Esophagus squamous epithelium (tissue), 5 donors: ENCODE measurements at regions not wholly inside any gene's neighbourhood (a gene's known extent, or its start where the extent isn't known, plus 50 kb on each side); places are given as distances from the start of the nearest gene placed in this dataset.

Experiments used
- DNase-seq: peaks from one replicate; lab custom pipeline; 2025; lab: John Stamatoyannopoulos, UW
- H3K27ac ChIP-seq, 4 donors: fragments of 200-600 bp; sonication (generic); one replicate each; pipeline ENCODE4 v1.5.1; 2016 to 2019; ENCODE audit warnings: mild to moderate bottlenecking in 1 of 4
- H3K27me3 ChIP-seq, 4 donors: fragments of 200-600 bp; sonication (generic); 1 replicate in 3 of 4; 2 replicates in 1 of 4; pipeline versions ENCODE4 v1.5.1 to v1.6.0; 2017 to 2021; ENCODE audit warnings: antibody characterized with exemption in 1 of 4
- H3K36me3 ChIP-seq, 3 donors: fragments of 200-600 bp; sonication (generic); one replicate each; pipeline ENCODE4 v1.5.1; 2016 to 2019
- H3K4me1 ChIP-seq, 3 donors: fragments of 200-600 bp; sonication (generic); one replicate each; pipeline ENCODE4 v1.5.1; 2017 to 2019
- H3K4me3 ChIP-seq, 4 donors: fragments of 200-600 bp; sonication (generic); 1 replicate in 3 of 4; 2 replicates in 1 of 4; pipeline ENCODE4 v1.5.1; 2016 to 2019; ENCODE audit warnings: mild to moderate bottlenecking in 2 of 4, moderate library complexity in 1 of 4
- H3K9me3 ChIP-seq, 3 donors: fragments of 200-600 bp; sonication (generic); one replicate each; pipeline ENCODE4 v1.5.1; 2016 to 2019
- CTCF ChIP-seq, 6 experiments: fragments of 450-650 bp in 4 of 6; fragments of 200-600 bp in 2 of 6; sonication (generic) in 2 of 6; IDR thresholded peaks; one replicate each; pipeline ENCODE4 v1.5.1; 2016 to 2019; ENCODE audit warnings: antibody characterized with exemption in 6 of 6, mild to moderate bottlenecking in 4 of 6, moderate library complexity in 4 of 6
- POLR2A ChIP-seq, 4 donors: fragments of 450-650 bp; IDR thresholded peaks; one replicate each; pipeline ENCODE4 v1.6.1; 2017; ENCODE audit warnings: antibody characterized with exemption in 4 of 4, mild to moderate bottlenecking in 4 of 4, moderate library complexity in 3 of 4
- WGBS, 2 donors: methylation state at CpG; one replicate each; pipeline ENCODE4 v1.1.5; 2018; 5-methylcytosine and 5-hydroxymethylcytosine counted together
- intact Hi-C: fragments of 100-400 bp; cut with DNase I; formaldehyde crosslinking; loops from one replicate; pipeline ENCODE4 v1.15.0; 2022
- donor health status: DM: yes; HTN: yes; CAD: no.

GRCh38 chr5:166499447-166500240 is 1791.8 kb upstream of the WWC1 start:
- 54 to 65% methylated on average over 3 of the region's 3 CpGs for WGBS, 2 donors
- H3K4me3 ChIP-seq, result no peak overlapping the region
- no peaks in the 10 kb centered on the region for H3K27me3 ChIP-seq
- no peaks in the 10 kb centered on the region for H3K4me1 ChIP-seq
- H3K9me3 ChIP-seq, result no peaks in the 10 kb centered on the region
- DNase-seq, result no peak
- no peaks in the 10 kb centered on the region for H3K36me3 ChIP-seq
- H3K27ac ChIP-seq, result no peak overlapping the region
- TF ChIP-seq POLR2A (IDR thresholded peaks at IDR 0.05), result no peak
- intact Hi-C loops, result no loop called here

GRCh38 chr5:166503506-166503905 is 1787.9 kb upstream of the WWC1 start:
- H3K4me1 ChIP-seq, result no peaks in the 10 kb centered on the region
- no peaks in the 10 kb centered on the region for H3K36me3 ChIP-seq
- no peak overlapping the region for H3K4me3 ChIP-seq
- TF ChIP-seq CTCF (IDR thresholded peaks at IDR 0.05), result no peak
- no peak for TF ChIP-seq POLR2A (IDR thresholded peaks at IDR 0.05)
- intact Hi-C loops, result no loop called here
- H3K27me3 ChIP-seq, result no peaks in the 10 kb centered on the region
- no peak for DNase-seq
- H3K9me3 ChIP-seq, result no peaks in the 10 kb centered on the region
- 72 to 74% methylated on average over 1 of the region's 1 CpG for WGBS, 2 donors
- H3K27ac ChIP-seq, result no peak overlapping the region

GRCh38 chr5:166505067-166505466 is 1786.4 kb upstream of the WWC1 start:
- Histone ChIP-seq H3K9me3 (no peaks in the 10 kb centered on the region), H3K36me3 (no peaks in the 10 kb centered on the region), H3K4me3 (no peak overlapping the region), H3K4me1 (no peaks in the 10 kb centered on the region), H3K27ac (no peak overlapping the region), H3K27me3 (no peaks in the 10 kb centered on the region)
- TF ChIP-seq CTCF (IDR thresholded peaks at IDR 0.05) (no peak), POLR2A (IDR thresholded peaks at IDR 0.05) (no peak)
- WGBS, 2 donors, result 65 to 85% methylated on average over 2 of the region's 2 CpGs
- DNase-seq, result no peak
- intact Hi-C loops, result no loop called here

GRCh38 chr5:166505544-166505943 is 1785.9 kb upstream of the WWC1 start:
- Histone ChIP-seq H3K9me3 (no peaks in the 10 kb centered on the region), H3K36me3 (no peaks in the 10 kb centered on the region), H3K4me3 (no peak overlapping the region), H3K27me3 (no peaks in the 10 kb centered on the region), H3K27ac (no peak overlapping the region), H3K4me1 (no peaks in the 10 kb centered on the region)
- no peak for TF ChIP-seq POLR2A (IDR thresholded peaks at IDR 0.05)
- no peak for TF ChIP-seq CTCF (IDR thresholded peaks at IDR 0.05)
- intact Hi-C loops, result no loop called here
- DNase-seq, result no peak

- TF ChIP-seq CTCF (IDR thresholded peaks at IDR 0.05) (no peak), POLR2A (IDR thresholded peaks at IDR 0.05) (no peak)
- Histone ChIP-seq H3K27ac (no peak overlapping the region), H3K4me3 (no peak overlapping the region), H3K4me1 (no peaks in the 10 kb centered on the region), H3K36me3 (no peaks in the 10 kb centered on the region), H3K9me3 (no peaks in the 10 kb centered on the region), H3K27me3 (no peaks in the 10 kb centered on the region)
- intact Hi-C loops, result no loop called here
- DNase-seq, result no peak
- 63% methylated on average over 2 of the region's 2 CpGs for WGBS, 2 donors
These were observed 1783.5 kb upstream of the WWC1 start for GRCh38 chr5:166507810-166508425.
